ENCODE measurements at regions not wholly inside any gene's neighbourhood (a gene's known extent, or its start where the extent isn't known, plus 50 kb on each side); places are given as distances from the start of the nearest gene placed in this dataset.

GRCh38 chr3:94615275-94616065 lies 552.6 kb downstream of the NSUN3 start:
- DNase-seq (ENCODE audit: low read depth, low spot score): no peak
- TF ChIP-seq CTCF (conservative IDR thresholded peaks at IDR 0.05): no peak
- no peaks in the 10 kb centered on the region for H3K27me3 Mint-ChIP-seq (ENCODE audit: low read depth)
- H3K36me3 Mint-ChIP-seq (ENCODE audit: low read depth): no peaks in the 10 kb centered on the region
- peaks cover 2% of the 10 kb centered on the region for H3K9me3 Mint-ChIP-seq
- H3K4me3 Mint-ChIP-seq: no peak overlapping the region
- H3K4me1 Mint-ChIP-seq: peaks cover 22% of the 10 kb centered on the region
- no peak overlapping the region for H3K27ac Mint-ChIP-seq (ENCODE audit: unreplicated experiment)

- no peak overlapping the region for H3K27ac Mint-ChIP-seq (ENCODE audit: unreplicated experiment)
Observed at GRCh38 chr3:94616833-94617232, 554.0 kb downstream of the NSUN3 start.

GRCh38 chr3:94617312-94617711 lies 554.5 kb downstream of the NSUN3 start:
- H3K36me3 Mint-ChIP-seq (ENCODE audit: low read depth): no peaks in the 10 kb centered on the region
- no peak for TF ChIP-seq CTCF (conservative IDR thresholded peaks at IDR 0.05)

More at GRCh38 chr3:94616833-94617232, 554.0 kb downstream of the NSUN3 start:
- TF ChIP-seq CTCF (conservative IDR thresholded peaks at IDR 0.05): no peak
- no peak for DNase-seq (ENCODE audit: low read depth, low spot score)
- Mint-ChIP-seq H3K4me1 (peaks cover 22% of the 10 kb centered on the region), H3K9me3 (peaks cover 2% of the 10 kb centered on the region), H3K27me3 (ENCODE audit: low read depth) (no peaks in the 10 kb centered on the region), H3K4me3 (no peak overlapping the region), H3K36me3 (ENCODE audit: low read depth) (no peaks in the 10 kb centered on the region)

GRCh38 chr3:94619643-94620042 lies 556.8 kb downstream of the NSUN3 start:
- Mint-ChIP-seq H3K4me3 (no peak overlapping the region), H3K9me3 (no peaks in the 10 kb centered on the region), H3K27me3 (ENCODE audit: low read depth) (no peaks in the 10 kb centered on the region), H3K4me1 (no peaks in the 10 kb centered on the region), H3K27ac (ENCODE audit: unreplicated experiment) (no peak overlapping the region), H3K36me3 (ENCODE audit: low read depth) (no peaks in the 10 kb centered on the region)
- no peak for TF ChIP-seq CTCF (conservative IDR thresholded peaks at IDR 0.05)
- DNase-seq (ENCODE audit: low read depth, low spot score): no peak

More at GRCh38 chr3:94617312-94617711, 554.5 kb downstream of the NSUN3 start:
- Mint-ChIP-seq H3K27ac (ENCODE audit: unreplicated experiment) (no peak overlapping the region), H3K27me3 (ENCODE audit: low read depth) (no peaks in the 10 kb centered on the region), H3K9me3 (peaks cover 2% of the 10 kb centered on the region), H3K4me1 (peaks cover 17% of the 10 kb centered on the region), H3K4me3 (no peak overlapping the region)
- no peak for DNase-seq (ENCODE audit: low read depth, low spot score)

- H3K9me3 Mint-ChIP-seq: peaks cover 5% of the 10 kb centered on the region
- H3K36me3 Mint-ChIP-seq (ENCODE audit: low read depth): no peaks in the 10 kb centered on the region
- TF ChIP-seq CTCF (conservative IDR thresholded peaks at IDR 0.05): no peak
- DNase-seq (ENCODE audit: low read depth, low spot score): no peak
- H3K27me3 Mint-ChIP-seq (ENCODE audit: low read depth): no peaks in the 10 kb centered on the region
- peak overlapping the region; percentile 30 for H3K27ac Mint-ChIP-seq (ENCODE audit: unreplicated experiment)
- peak overlapping the region; percentile 4 for H3K4me3 Mint-ChIP-seq
- peaks cover 23% of the 10 kb centered on the region for H3K4me1 Mint-ChIP-seq
Observed at GRCh38 chr3:94626573-94626972, 563.7 kb downstream of the NSUN3 start.

Measured in neural crest cell (in vitro differentiated cells).